ENCODE measurements at regions not wholly inside any gene's neighbourhood (a gene's known extent, or its start where the extent isn't known, plus 50 kb on each side); places are given as distances from the start of the nearest gene placed in this dataset.

DNA sequence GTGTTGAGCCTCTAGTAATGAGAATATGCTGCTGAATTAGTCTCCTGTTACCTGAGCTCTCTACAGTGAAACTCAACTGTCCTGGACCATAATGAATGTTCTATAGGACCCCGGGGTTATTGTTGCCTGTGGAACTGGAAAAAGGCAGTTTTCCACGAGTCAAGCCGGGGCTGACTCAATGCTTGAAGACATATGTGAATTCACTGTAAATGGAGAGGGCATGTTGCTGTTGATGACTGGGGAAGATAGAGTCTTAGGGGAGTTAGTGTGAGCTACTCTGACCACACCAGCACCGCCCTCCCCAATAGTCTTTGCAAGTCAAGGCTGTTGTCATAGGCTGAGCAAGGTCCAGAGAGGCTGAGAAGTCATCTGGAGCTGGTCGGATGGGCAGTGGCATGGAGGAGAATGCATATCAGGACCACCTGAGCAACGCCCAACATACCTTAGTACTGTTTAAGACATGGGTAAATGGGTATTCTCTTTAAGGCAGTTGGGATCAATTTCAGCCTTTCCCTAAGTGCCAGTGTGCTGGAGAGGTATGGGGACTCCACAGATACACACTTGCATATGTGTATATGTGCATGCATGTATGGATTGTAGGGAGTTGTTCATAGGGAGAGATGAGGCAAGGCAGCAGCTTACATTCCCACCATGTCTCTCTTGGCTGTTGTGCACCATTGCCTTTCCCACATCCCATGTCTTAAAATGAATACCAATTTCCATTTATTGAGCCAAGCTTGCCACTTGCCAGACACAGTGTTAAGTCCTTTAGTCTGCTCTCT, 230.1 kb upstream of the NAV2 start:
- Histone ChIP-seq H3K36me3 (ENCODE audit: insufficient read depth, low read length) (no peaks in the 10 kb centered on the region), H3K4me3 (no peak overlapping the region), H3K27ac (no peak overlapping the region), H3K9ac (ENCODE audit: insufficient read length) (no peak overlapping the region), H3K9me3 (ENCODE audit: low read depth, low read length) (no peaks in the 10 kb centered on the region)
- no peak for TF ChIP-seq FOXP2 (optimal IDR thresholded peaks at IDR 0.05; ENCODE audit: control extremely low read depth, extremely low read length, insufficient read depth)
- no peak for DNase-seq (ENCODE audit: low read depth, low spot score)

DNA sequence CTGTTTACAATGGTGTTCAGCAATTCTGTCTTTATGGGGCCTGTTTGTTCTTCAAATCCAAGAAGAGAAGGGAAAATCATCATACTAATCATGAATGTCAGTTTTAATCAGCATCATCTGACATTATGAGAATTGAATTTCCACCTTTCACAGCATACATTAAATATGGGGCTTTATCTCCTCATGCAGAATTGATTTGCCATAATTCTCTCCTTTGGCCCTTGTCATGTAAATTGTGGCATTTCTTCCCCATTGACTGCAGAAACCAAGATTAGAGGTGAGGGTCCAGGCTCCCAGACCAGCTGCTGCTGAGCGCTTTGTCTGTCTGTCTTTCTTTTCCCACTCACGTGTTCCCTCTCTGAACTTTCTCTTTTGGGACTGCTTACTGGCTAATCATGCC, 232.1 kb upstream of the NAV2 start:
- Histone ChIP-seq H3K36me3 (ENCODE audit: insufficient read depth, low read length) (no peaks in the 10 kb centered on the region), H3K9me3 (ENCODE audit: low read depth, low read length) (no peaks in the 10 kb centered on the region), H3K27ac (no peak overlapping the region), H3K9ac (ENCODE audit: insufficient read length) (no peak overlapping the region), H3K4me3 (no peak overlapping the region)
- DNase-seq (ENCODE audit: low read depth, low spot score): no peak
- no peak for TF ChIP-seq FOXP2 (optimal IDR thresholded peaks at IDR 0.05; ENCODE audit: control extremely low read depth, extremely low read length, insufficient read depth)
- TF ChIP-seq POLR2AphosphoS5 (IDR thresholded peaks at IDR 0.05; ENCODE audit: borderline replicate concordance, low read depth, low read length): no peak
- no peak for TF ChIP-seq EZH2 (IDR thresholded peaks at IDR 0.05)

GRCh38 chr11:19478891-19479290, 233.7 kb upstream of the NAV2 start:
- Histone ChIP-seq H3K4me3 (no peak overlapping the region), H3K27ac (no peak overlapping the region)

GRCh38 chr11:19474954-19475721, 234.4 kb upstream of the E2F8 start:
- H3K27ac ChIP-seq: no peak overlapping the region
- DNase-seq (ENCODE audit: low read depth, low spot score): no peak
- TF ChIP-seq FOXP2 (optimal IDR thresholded peaks at IDR 0.05; ENCODE audit: control extremely low read depth, extremely low read length, insufficient read depth) (no peak), POLR2AphosphoS5 (IDR thresholded peaks at IDR 0.05; ENCODE audit: borderline replicate concordance, low read depth, low read length) (no peak), EZH2 (IDR thresholded peaks at IDR 0.05) (no peak)
- H3K9ac ChIP-seq (ENCODE audit: insufficient read length): no peak overlapping the region
- no peak overlapping the region for H3K4me3 ChIP-seq
- H3K36me3 ChIP-seq (ENCODE audit: insufficient read depth, low read length): no peaks in the 10 kb centered on the region
- no peaks in the 10 kb centered on the region for H3K9me3 ChIP-seq (ENCODE audit: low read depth, low read length)

More at GRCh38 chr11:19478891-19479290, 233.7 kb upstream of the NAV2 start:
- Histone ChIP-seq H3K9me3 (ENCODE audit: low read depth, low read length) (no peaks in the 10 kb centered on the region), H3K36me3 (ENCODE audit: insufficient read depth, low read length) (no peaks in the 10 kb centered on the region), H3K9ac (ENCODE audit: insufficient read length) (no peak overlapping the region)
- TF ChIP-seq EZH2 (IDR thresholded peaks at IDR 0.05) (no peak), FOXP2 (optimal IDR thresholded peaks at IDR 0.05; ENCODE audit: control extremely low read depth, extremely low read length, insufficient read depth) (no peak), POLR2AphosphoS5 (IDR thresholded peaks at IDR 0.05; ENCODE audit: borderline replicate concordance, low read depth, low read length) (no peak)
- DNase-seq (ENCODE audit: low read depth, low spot score): no peak

- H3K27ac ChIP-seq: no peak overlapping the region
- TF ChIP-seq FOXP2 (optimal IDR thresholded peaks at IDR 0.05; ENCODE audit: control extremely low read depth, extremely low read length, insufficient read depth) (no peak), POLR2AphosphoS5 (IDR thresholded peaks at IDR 0.05; ENCODE audit: borderline replicate concordance, low read depth, low read length) (no peak)
- no peaks in the 10 kb centered on the region for H3K36me3 ChIP-seq (ENCODE audit: insufficient read depth, low read length)
- H3K4me3 ChIP-seq: no peak overlapping the region
- no peak overlapping the region for H3K9ac ChIP-seq (ENCODE audit: insufficient read length)
- no peaks in the 10 kb centered on the region for H3K9me3 ChIP-seq (ENCODE audit: low read depth, low read length)
- no peak for DNase-seq (ENCODE audit: low read depth, low spot score)
Observed at GRCh38 chr11:19474211-19474610, 233.5 kb upstream of the E2F8 start.

- no peak for DNase-seq (ENCODE audit: low read depth, low spot score)
- H3K36me3 ChIP-seq (ENCODE audit: insufficient read depth, low read length): no peaks in the 10 kb centered on the region
- TF ChIP-seq EZH2 (IDR thresholded peaks at IDR 0.05): no peak
- no peak for TF ChIP-seq POLR2AphosphoS5 (IDR thresholded peaks at IDR 0.05; ENCODE audit: borderline replicate concordance, low read depth, low read length)
- no peak for TF ChIP-seq FOXP2 (optimal IDR thresholded peaks at IDR 0.05; ENCODE audit: control extremely low read depth, extremely low read length, insufficient read depth)
- no peak overlapping the region for H3K9ac ChIP-seq (ENCODE audit: insufficient read length)
- H3K9me3 ChIP-seq (ENCODE audit: low read depth, low read length): no peaks in the 10 kb centered on the region
- H3K27ac ChIP-seq: no peak overlapping the region
- H3K4me3 ChIP-seq: no peak overlapping the region
Observed at GRCh38 chr11:19472679-19473078, 231.9 kb upstream of the E2F8 start.

- H3K4me3 ChIP-seq: no peak overlapping the region
- H3K36me3 ChIP-seq (ENCODE audit: insufficient read depth, low read length): no peaks in the 10 kb centered on the region
- no peak overlapping the region for H3K9ac ChIP-seq (ENCODE audit: insufficient read length)
- H3K9me3 ChIP-seq (ENCODE audit: low read depth, low read length): no peaks in the 10 kb centered on the region
- no peak for TF ChIP-seq EZH2 (IDR thresholded peaks at IDR 0.05)
- no peak for TF ChIP-seq POLR2AphosphoS5 (IDR thresholded peaks at IDR 0.05; ENCODE audit: borderline replicate concordance, low read depth, low read length)
- TF ChIP-seq FOXP2 (optimal IDR thresholded peaks at IDR 0.05; ENCODE audit: control extremely low read depth, extremely low read length, insufficient read depth): no peak
- no peak for DNase-seq (ENCODE audit: low read depth, low spot score)
- no peak overlapping the region for H3K27ac ChIP-seq
Observed at GRCh38 chr11:19467904-19468303, 227.2 kb upstream of the E2F8 start.

DNA sequence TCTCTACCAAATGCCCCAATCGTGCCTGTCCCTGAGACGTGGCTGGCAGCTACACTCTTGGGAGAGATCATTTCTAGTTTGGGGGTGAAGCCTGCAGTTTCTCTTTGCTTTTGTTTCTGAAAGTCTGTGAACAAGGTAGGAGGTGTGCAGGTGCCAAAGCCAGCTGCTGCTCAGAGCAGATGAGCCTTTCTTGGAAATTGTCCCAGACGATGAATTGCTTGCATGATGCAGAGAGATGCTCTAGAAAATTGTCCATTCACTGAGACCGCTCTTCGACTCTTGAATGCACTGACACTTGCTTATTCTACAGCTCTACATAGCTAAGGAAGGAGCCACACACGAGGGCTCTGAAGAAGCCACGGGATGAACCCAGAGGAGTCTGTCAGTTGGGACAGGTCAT, 225.6 kb upstream of the E2F8 start:
- H3K36me3 ChIP-seq (ENCODE audit: insufficient read depth, low read length): no peaks in the 10 kb centered on the region
- TF ChIP-seq EZH2 (IDR thresholded peaks at IDR 0.05) (no peak), FOXP2 (optimal IDR thresholded peaks at IDR 0.05; ENCODE audit: control extremely low read depth, extremely low read length, insufficient read depth) (no peak), POLR2AphosphoS5 (IDR thresholded peaks at IDR 0.05; ENCODE audit: borderline replicate concordance, low read depth, low read length) (no peak)
- no peak overlapping the region for H3K4me3 ChIP-seq
- H3K9me3 ChIP-seq (ENCODE audit: low read depth, low read length): no peaks in the 10 kb centered on the region
- H3K27ac ChIP-seq: no peak overlapping the region
- no peak overlapping the region for H3K9ac ChIP-seq (ENCODE audit: insufficient read length)
- DNase-seq (ENCODE audit: low read depth, low spot score): no peak
